WI38 (cell line): ENCODE measurements at regions not wholly inside any gene's neighbourhood (a gene's known extent, or its start where the extent isn't known, plus 50 kb on each side); places are given as distances from the start of the nearest gene placed in this dataset.

Experiments
- H3K4me3 ChIP-seq: 2 replicates; pipeline ENCODE4 v1.5.1; 2011; ENCODE audit warnings: low read depth, mild to moderate bottlenecking, control low read depth, low read length
- CTCF ChIP-seq: IDR thresholded peaks from 2 replicates; pipeline ENCODE4 v1.5.1; 2012; ENCODE audit warnings: low read depth, mild to moderate bottlenecking, control low read depth, low read length

DNA sequence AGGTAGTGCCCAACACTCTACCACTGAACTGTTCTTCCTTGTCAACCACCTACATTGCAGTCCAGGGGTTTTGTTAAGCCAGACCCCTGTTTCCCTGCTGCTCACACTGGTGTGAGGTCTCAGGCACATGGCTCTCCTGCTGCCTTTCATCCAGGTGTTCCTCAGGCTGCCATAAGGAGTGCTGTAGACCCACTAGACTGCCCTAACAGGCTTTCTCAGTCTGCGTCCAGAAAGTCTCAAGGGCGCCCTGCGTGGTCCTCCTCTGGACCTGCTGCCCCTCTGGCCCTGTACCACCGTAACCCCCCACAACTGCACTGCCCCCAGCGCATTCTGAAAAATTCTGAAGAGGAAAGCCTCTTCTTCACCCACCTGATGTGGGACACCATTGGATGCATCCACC is 225.7 kb upstream of the ANKRD30A start:
- no peak overlapping the region for H3K4me3 ChIP-seq
- TF ChIP-seq CTCF = no peak

GRCh38 chr10:36888925-36889573 is 236.3 kb upstream of the ANKRD30A start:
- no peak for TF ChIP-seq CTCF

GRCh38 chr10:36886303-36886891 is 239.0 kb upstream of the ANKRD30A start:
- no peak for TF ChIP-seq CTCF
- no peak overlapping the region for H3K4me3 ChIP-seq

More at GRCh38 chr10:36888925-36889573, 236.3 kb upstream of the ANKRD30A start:
- no peak overlapping the region for H3K4me3 ChIP-seq

- H3K4me3 ChIP-seq = no peak overlapping the region
- TF ChIP-seq CTCF = no peak
Observed at GRCh38 chr10:36885746-36886145, 239.7 kb upstream of the ANKRD30A start.

GRCh38 chr10:36882781-36883180 is 242.6 kb upstream of the ANKRD30A start:
- TF ChIP-seq CTCF = no peak
- H3K4me3 ChIP-seq = no peak overlapping the region

- H3K4me3 ChIP-seq = no peak overlapping the region
- peak; percentile 61 for TF ChIP-seq CTCF
Observed at GRCh38 chr10:36880898-36881297, 244.5 kb upstream of the ANKRD30A start.

- no peak for TF ChIP-seq CTCF
- H3K4me3 ChIP-seq = no peak overlapping the region
Observed at GRCh38 chr10:36872702-36873393, 252.6 kb upstream of the ANKRD30A start.
